ENCODE measurements at regions not wholly inside any gene's neighbourhood (a gene's known extent, or its start where the extent isn't known, plus 50 kb on each side); places are given as distances from the start of the nearest gene placed in this dataset.

GRCh38 chr4:178037459-178038214, 595.4 kb upstream of the AGA start:
- DNase-seq (ENCODE audit: low spot score), result no peak

GRCh38 chr4:178056996-178057395, 614.8 kb upstream of the AGA start:
- no peak for DNase-seq (ENCODE audit: low spot score)

- no peak for DNase-seq (ENCODE audit: low spot score)
Measured at GRCh38 chr4:178063568-178063967, 621.3 kb upstream of the AGA start.

GRCh38 chr4:178066338-178066941, 624.2 kb upstream of the AGA start:
- no peak for DNase-seq (ENCODE audit: low spot score)

GRCh38 chr4:178068136-178068535, 625.9 kb upstream of the AGA start:
- no peak for DNase-seq (ENCODE audit: low spot score)

GRCh38 chr4:178070163-178070562, 627.9 kb upstream of the AGA start:
- no peak for DNase-seq (ENCODE audit: low spot score)

- no peak for DNase-seq (ENCODE audit: low spot score)
Measured at GRCh38 chr4:178080312-178080711, 638.1 kb upstream of the AGA start.

GRCh38 chr4:178081176-178081575, 638.9 kb upstream of the AGA start:
- DNase-seq (ENCODE audit: low spot score), result no peak

GRCh38 chr4:178081896-178082295, 639.7 kb upstream of the AGA start:
- DNase-seq (ENCODE audit: low spot score), result no peak

GRCh38 chr4:178082906-178083305, 640.7 kb upstream of the AGA start:
- no peak for DNase-seq (ENCODE audit: low spot score)

- DNase-seq (ENCODE audit: low spot score), result no peak
Measured at GRCh38 chr4:178083968-178084367, 641.7 kb upstream of the AGA start.

- no peak for DNase-seq (ENCODE audit: low spot score)
Measured at GRCh38 chr4:178086320-178086719, 644.1 kb upstream of the AGA start.

GRCh38 chr4:178090640-178091411, 648.6 kb upstream of the AGA start:
- DNase-seq (ENCODE audit: low spot score), result no peak

GRCh38 chr4:178102139-178102538, 659.9 kb upstream of the AGA start:
- no peak for DNase-seq (ENCODE audit: low spot score)

- DNase-seq (ENCODE audit: low spot score), result no peak
Measured at GRCh38 chr4:178105242-178105641, 663.0 kb upstream of the AGA start.

GRCh38 chr4:178136736-178137345, 694.6 kb upstream of the AGA start:
- DNase-seq (ENCODE audit: low spot score), result no peak

- no peak for DNase-seq (ENCODE audit: low spot score)
Measured at GRCh38 chr4:178137732-178138471, 695.7 kb upstream of the AGA start.

- DNase-seq (ENCODE audit: low spot score), result no peak
Measured at GRCh38 chr4:178138491-178138890, 696.3 kb upstream of the AGA start.

GRCh38 chr4:178140326-178140915, 698.2 kb upstream of the AGA start:
- DNase-seq (ENCODE audit: low spot score), result no peak

- DNase-seq (ENCODE audit: low spot score), result no peak
Measured at GRCh38 chr4:178142724-178143123, 700.5 kb upstream of the AGA start.

- DNase-seq (ENCODE audit: low spot score), result no peak
Measured at GRCh38 chr4:178148106-178148505, 705.9 kb upstream of the AGA start.

Data from germinal center (tissue), 1 donor.